Mesendoderm (in vitro differentiated cells): ENCODE measurements at regions not wholly inside any gene's neighbourhood (a gene's known extent, or its start where the extent isn't known, plus 50 kb on each side); places are given as distances from the start of the nearest gene placed in this dataset.

Experiments
- DNase-seq: peaks from one replicate; pipeline ENCODE4 v3.0.0; 2013
- H2AK5ac ChIP-seq: 2 replicates; pipeline ENCODE4 v1.6.1; 2013; ENCODE audit warnings: low read length, inconsistent platforms
- H2BK120ac ChIP-seq: 2 replicates; pipeline ENCODE4 v1.6.1; 2013; ENCODE audit warnings: low read depth, mild to moderate bottlenecking, low read length, moderate library complexity, mixed read lengths
- H2BK15ac ChIP-seq: replicated peaks from 2 replicates; pipeline ENCODE4 v1.6.1; 2013; ENCODE audit warnings: low read depth, mild to moderate bottlenecking, moderate library complexity
- H2BK5ac ChIP-seq: 2 replicates; pipeline ENCODE4 v1.6.1; 2013; ENCODE audit warnings: low read length, inconsistent platforms
- H3K18ac ChIP-seq: 2 replicates; pipeline ENCODE4 v1.6.1; 2013; ENCODE audit warnings: mild to moderate bottlenecking, low read length, mixed read lengths
- H3K23ac ChIP-seq: one replicate; pipeline ENCODE4 v1.6.1; 2013; ENCODE audit warnings: low read length
- H3K27ac ChIP-seq: 2 replicates; pipeline ENCODE4 v1.5.1; 2013; ENCODE audit warnings: low read depth, mild to moderate bottlenecking, inconsistent platforms, low read length, moderate library complexity
- H3K27me3 ChIP-seq: 2 replicates; pipeline ENCODE4 v1.6.1; 2013; ENCODE audit warnings: low read length, control low read depth, mild to moderate bottlenecking, inconsistent platforms; ENCODE audit not compliant: insufficient read depth, poor library complexity
- H3K36me3 ChIP-seq: 2 replicates; pipeline ENCODE4 v1.6.1; 2013; ENCODE audit warnings: low read length, inconsistent platforms; ENCODE audit not compliant: control insufficient read depth, insufficient read depth
- H3K4ac ChIP-seq: one replicate; pipeline ENCODE4 v1.6.1; 2013; ENCODE audit warnings: low read depth, mild to moderate bottlenecking, low read length, moderate library complexity
- H3K4me1 ChIP-seq: 2 replicates; pipeline ENCODE4 v1.6.1; 2013; ENCODE audit warnings: low read depth, low read length, inconsistent platforms; ENCODE audit not compliant: control insufficient read depth
- H3K4me2 ChIP-seq: 2 replicates; pipeline ENCODE4 v1.6.1; 2013; ENCODE audit warnings: low read length
- H3K4me3 ChIP-seq: 2 replicates; pipeline ENCODE4 v1.5.1; 2013; ENCODE audit warnings: mild to moderate bottlenecking, low read length
- H3K56ac ChIP-seq: one replicate; pipeline ENCODE4 v1.6.1; 2013; ENCODE audit warnings: low read length
- H3K79me1 ChIP-seq: 2 replicates; pipeline ENCODE4 v1.6.1; 2013; ENCODE audit warnings: low read length, inconsistent platforms
- H3K79me2 ChIP-seq: 2 replicates; pipeline ENCODE4 v1.6.1; 2013; ENCODE audit warnings: mild to moderate bottlenecking, low read length; ENCODE audit not compliant: control insufficient read depth, insufficient read depth
- H3K9ac ChIP-seq: 2 replicates; pipeline ENCODE4 v1.6.1; 2013; ENCODE audit warnings: low read length, inconsistent platforms
- H4K5ac ChIP-seq: one replicate; pipeline ENCODE4 v1.6.1; 2013; ENCODE audit warnings: low read length
- H4K8ac ChIP-seq: one replicate; pipeline ENCODE4 v1.6.1; 2013; ENCODE audit warnings: low read depth, mild to moderate bottlenecking, control low read depth, low read length, moderate library complexity
- WGBS: extraction: QIAGEN DNeasy Blood & Tissue Kit; methylation state at CpG from one replicate; pipeline ENCODE4 v1.1.7; 2013; ENCODE audit warnings: low lambda C conversion rate, missing lambda C conversion rate; ENCODE audit not compliant: insufficient coverage; ENCODE audit errors: extremely low coverage; 5-methylcytosine and 5-hydroxymethylcytosine counted together

DNA sequence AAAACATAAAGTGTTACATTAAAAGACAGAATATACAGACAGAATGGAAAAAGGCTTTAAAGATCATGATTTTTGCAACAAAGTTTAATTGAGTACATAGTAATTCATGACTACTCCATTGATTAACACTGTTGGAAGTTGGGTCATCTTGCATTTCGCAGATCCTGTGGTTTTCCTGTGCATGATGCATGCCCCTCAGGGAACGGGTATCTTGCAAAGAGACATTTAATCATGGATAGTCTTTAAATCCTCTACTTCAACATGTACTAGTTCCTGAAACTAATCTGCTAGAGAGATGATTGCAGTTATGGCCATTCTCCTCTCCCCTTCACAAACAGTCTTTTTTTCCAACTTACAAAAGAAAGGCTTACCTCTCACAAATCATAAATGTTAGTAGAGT is 155.6 kb upstream of the DSEL start:
- H3K27me3 ChIP-seq: no peaks in the 10 kb centered on the region
- H3K79me2 ChIP-seq: no peaks in the 10 kb centered on the region
- WGBS: no CpG with 5 or more reads among the region's 2 CpGs
- H3K36me3 ChIP-seq: no peaks in the 10 kb centered on the region
- no peak overlapping the region for H3K23ac ChIP-seq
- H3K27ac ChIP-seq: no peak overlapping the region
- H2BK5ac ChIP-seq: no peak overlapping the region
- no peak overlapping the region for H2BK15ac ChIP-seq
- no peak overlapping the region for H3K4me3 ChIP-seq
- H3K79me1 ChIP-seq: no peaks in the 10 kb centered on the region
- H3K4me2 ChIP-seq: no peak overlapping the region
- no peak overlapping the region for H2AK5ac ChIP-seq
- no peak for DNase-seq
- no peak overlapping the region for H3K4ac ChIP-seq
- H3K4me1 ChIP-seq: no peaks in the 10 kb centered on the region
- H4K8ac ChIP-seq: no peak overlapping the region
- H2BK120ac ChIP-seq: no peak overlapping the region
- no peak overlapping the region for H4K5ac ChIP-seq
- H3K56ac ChIP-seq: no peak overlapping the region
- H3K9ac ChIP-seq: no peak overlapping the region
- no peak overlapping the region for H3K18ac ChIP-seq

DNA sequence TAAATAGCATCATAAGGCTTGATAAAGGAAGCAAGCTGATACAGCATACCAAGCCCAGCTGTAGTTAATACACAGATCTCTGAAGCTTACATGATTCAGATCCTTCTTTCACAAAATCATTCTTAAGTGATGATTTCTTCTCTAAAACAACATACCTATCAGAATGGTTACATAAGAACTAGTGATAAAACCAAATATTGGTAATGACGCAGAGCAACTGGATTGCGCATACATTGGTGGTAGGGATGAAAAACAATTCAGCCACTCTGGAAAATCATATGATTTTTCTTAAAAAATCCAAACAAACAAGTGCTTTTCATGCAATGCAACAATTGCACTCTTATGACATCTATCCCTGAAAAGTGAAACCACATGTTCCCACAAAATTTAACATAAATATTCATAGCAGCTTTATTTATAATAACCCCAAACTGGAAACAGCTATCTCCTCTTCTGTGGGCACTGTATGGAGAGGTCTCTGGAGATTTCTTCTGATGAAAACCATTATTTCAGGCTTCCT is 153.6 kb upstream of the DSEL start:
- Histone ChIP-seq H4K8ac (no peak overlapping the region), H3K18ac (no peak overlapping the region), H2BK15ac (no peak overlapping the region), H3K79me1 (no peaks in the 10 kb centered on the region), H3K4me2 (no peak overlapping the region), H3K4me1 (no peaks in the 10 kb centered on the region), H3K27ac (no peak overlapping the region), H3K27me3 (no peaks in the 10 kb centered on the region), H4K5ac (no peak overlapping the region), H3K4ac (no peak overlapping the region), H3K9ac (no peak overlapping the region), H2BK5ac (no peak overlapping the region), H3K56ac (no peak overlapping the region), H3K4me3 (no peak overlapping the region), H2BK120ac (no peak overlapping the region), H3K36me3 (no peaks in the 10 kb centered on the region), H2AK5ac (no peak overlapping the region), H3K79me2 (no peaks in the 10 kb centered on the region), H3K23ac (no peak overlapping the region)
- no CpG with 5 or more reads among the region's 2 CpGs for WGBS
- no peak for DNase-seq

DNA sequence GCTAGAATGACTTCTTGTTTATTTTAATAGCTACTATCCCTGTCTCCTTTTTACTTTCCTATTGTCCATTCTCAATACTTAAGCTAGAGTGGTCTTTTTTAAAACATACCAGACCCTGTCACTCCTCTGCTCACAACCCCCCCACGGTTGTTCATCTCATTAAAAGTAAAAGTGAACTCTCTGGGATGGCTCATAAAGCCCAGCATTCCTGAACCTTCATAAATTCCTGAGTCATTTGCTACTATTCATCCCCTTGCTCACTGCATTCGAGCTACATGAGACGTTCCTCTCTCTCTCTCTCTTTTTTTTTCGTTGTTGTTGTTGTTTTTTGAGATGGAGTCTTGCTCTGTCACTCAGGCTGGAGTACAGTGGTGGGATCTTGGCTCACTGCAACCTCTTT is 148.7 kb upstream of the DSEL start:
- no CpG with 5 or more reads among the region's 4 CpGs for WGBS
- Histone ChIP-seq H4K5ac (no peak overlapping the region), H2BK15ac (no peak overlapping the region), H3K4me3 (no peak overlapping the region), H3K4me2 (no peak overlapping the region), H3K56ac (no peak overlapping the region), H2BK5ac (no peak overlapping the region), H2AK5ac (no peak overlapping the region), H2BK120ac (no peak overlapping the region), H3K27me3 (no peaks in the 10 kb centered on the region), H3K36me3 (no peaks in the 10 kb centered on the region), H3K23ac (no peak overlapping the region), H3K79me2 (no peaks in the 10 kb centered on the region), H4K8ac (no peak overlapping the region), H3K9ac (no peak overlapping the region), H3K4me1 (no peaks in the 10 kb centered on the region), H3K4ac (no peak overlapping the region), H3K18ac (no peak overlapping the region), H3K79me1 (no peaks in the 10 kb centered on the region), H3K27ac (no peak overlapping the region)
- DNase-seq: peak; percentile 51

DNA sequence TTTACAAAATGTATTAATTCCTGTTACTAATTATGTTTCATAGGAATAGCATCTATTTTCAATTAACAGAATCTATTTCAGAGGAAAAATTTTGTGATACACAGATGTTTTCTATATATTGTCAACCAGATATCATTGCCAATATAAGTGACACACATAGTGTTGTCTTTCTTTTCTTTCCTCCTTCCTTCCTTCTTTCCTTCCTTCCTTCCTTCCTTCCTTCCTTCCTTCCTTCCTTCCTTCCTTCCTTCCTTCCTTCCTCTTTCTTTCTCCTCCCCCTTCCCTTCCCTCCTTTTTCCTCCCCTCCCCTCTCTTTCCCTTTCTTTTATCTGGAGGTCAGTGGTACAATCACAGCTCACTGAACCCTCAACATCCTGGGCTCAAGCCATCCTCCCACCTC is 146.5 kb upstream of the DSEL start:
- H3K9ac ChIP-seq: no peak overlapping the region
- H4K8ac ChIP-seq: no peak overlapping the region
- no peak overlapping the region for H3K4me3 ChIP-seq
- H4K5ac ChIP-seq: no peak overlapping the region
- DNase-seq: no peak
- no peaks in the 10 kb centered on the region for H3K79me2 ChIP-seq
- H3K4ac ChIP-seq: no peak overlapping the region
- no peak overlapping the region for H2BK120ac ChIP-seq
- H3K36me3 ChIP-seq: no peaks in the 10 kb centered on the region
- H3K27ac ChIP-seq: no peak overlapping the region
- H3K4me1 ChIP-seq: no peaks in the 10 kb centered on the region
- H2AK5ac ChIP-seq: no peak overlapping the region
- H3K18ac ChIP-seq: no peak overlapping the region
- no peak overlapping the region for H3K56ac ChIP-seq
- H2BK15ac ChIP-seq: no peak overlapping the region
- no peak overlapping the region for H3K4me2 ChIP-seq
- no peak overlapping the region for H3K23ac ChIP-seq
- H3K27me3 ChIP-seq: no peaks in the 10 kb centered on the region
- no peaks in the 10 kb centered on the region for H3K79me1 ChIP-seq
- H2BK5ac ChIP-seq: no peak overlapping the region

DNA sequence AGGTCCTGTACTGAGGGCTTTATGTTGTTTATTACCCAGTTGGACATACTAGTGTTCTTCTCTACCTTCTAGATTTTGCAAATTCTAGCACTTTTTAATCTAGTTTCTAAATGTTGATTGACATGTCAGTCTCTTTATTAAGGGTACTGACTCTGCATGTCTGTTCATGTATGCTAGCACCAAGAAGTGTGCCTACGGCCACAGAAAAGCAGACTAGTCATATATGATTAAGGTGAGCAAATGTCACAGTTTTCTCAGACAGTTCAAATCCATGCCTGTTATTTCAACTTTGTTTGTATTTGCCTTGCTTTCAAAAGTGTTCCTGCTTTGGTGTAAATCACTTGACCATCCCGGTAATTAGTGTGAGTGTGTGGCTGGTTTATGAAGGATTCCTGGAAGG is 145.0 kb upstream of the DSEL start:
- no CpG with 5 or more reads among the region's 2 CpGs for WGBS
- no peak overlapping the region for H3K56ac ChIP-seq
- no peak overlapping the region for H3K23ac ChIP-seq
- no peak overlapping the region for H3K4ac ChIP-seq
- no peaks in the 10 kb centered on the region for H3K79me2 ChIP-seq
- no peak for DNase-seq
- no peaks in the 10 kb centered on the region for H3K27me3 ChIP-seq
- no peak overlapping the region for H3K27ac ChIP-seq
- H3K4me1 ChIP-seq: no peaks in the 10 kb centered on the region
- H3K36me3 ChIP-seq: no peaks in the 10 kb centered on the region
- no peak overlapping the region for H3K18ac ChIP-seq
- H3K4me3 ChIP-seq: no peak overlapping the region
- no peak overlapping the region for H2AK5ac ChIP-seq
- no peaks in the 10 kb centered on the region for H3K79me1 ChIP-seq
- H3K4me2 ChIP-seq: no peak overlapping the region
- no peak overlapping the region for H2BK15ac ChIP-seq
- no peak overlapping the region for H2BK5ac ChIP-seq
- H3K9ac ChIP-seq: no peak overlapping the region
- no peak overlapping the region for H2BK120ac ChIP-seq
- no peak overlapping the region for H4K8ac ChIP-seq
- no peak overlapping the region for H4K5ac ChIP-seq

DNA sequence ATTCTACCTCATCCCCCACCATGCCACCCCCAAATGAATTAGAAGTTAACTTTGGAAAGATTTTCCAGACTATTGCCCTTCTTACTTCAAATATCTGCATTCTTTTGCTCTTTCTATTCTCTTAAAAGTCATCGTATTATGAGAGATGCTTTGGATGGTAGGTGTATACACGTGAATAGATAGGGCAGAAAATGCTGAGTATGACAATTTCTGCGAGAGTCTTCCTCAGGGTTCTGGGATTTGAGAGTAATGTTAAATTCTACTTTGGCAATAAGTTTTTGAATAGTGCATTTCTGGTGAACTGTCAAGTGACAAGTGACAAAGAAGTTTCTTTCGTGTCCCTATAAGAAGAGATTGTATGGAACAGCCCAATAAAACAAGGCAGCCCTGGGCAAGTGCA is 137.6 kb upstream of the DSEL start:
- Histone ChIP-seq H4K5ac (no peak overlapping the region), H3K4me3 (no peak overlapping the region), H3K56ac (no peak overlapping the region), H2AK5ac (no peak overlapping the region), H3K18ac (no peak overlapping the region), H3K9ac (no peak overlapping the region), H2BK120ac (no peak overlapping the region), H3K79me1 (no peaks in the 10 kb centered on the region), H3K27ac (no peak overlapping the region), H3K27me3 (no peaks in the 10 kb centered on the region), H3K4me2 (no peak overlapping the region), H3K4ac (no peak overlapping the region), H4K8ac (no peak overlapping the region), H3K4me1 (no peaks in the 10 kb centered on the region), H2BK15ac (no peak overlapping the region), H2BK5ac (no peak overlapping the region), H3K36me3 (no peaks in the 10 kb centered on the region), H3K23ac (no peak overlapping the region), H3K79me2 (no peaks in the 10 kb centered on the region)
- DNase-seq: no peak
- WGBS: no CpG with 5 or more reads among the region's 4 CpGs
